Stimulated activated CD4-positive, alpha-beta T cell treated with anti-CD3 and anti-CD28 coated beads, Interleukin-15, amount 100 ng/mL, for 1 hour (primary cell): ENCODE measurements at regions not wholly inside any gene's neighbourhood (a gene's known extent, or its start where the extent isn't known, plus 50 kb on each side); places are given as distances from the start of the nearest gene placed in this dataset.
"Not testable (repeated sequence)": the region's sequence is repeated elsewhere in the genome, so short reads cannot be mapped to it uniquely, and the experiment has no call there.

Experiments
- DNase-seq, 2 donors: peaks; one replicate each; pipeline ENCODE4 v3.0.0-alpha.2; 2020; ENCODE audit warnings: low read depth in 1 of 2, low spot score in 1 of 2

GRCh38 chr10:36499693-36500092 is 625.7 kb upstream of the ANKRD30A start:
- DNase-seq: no peak

GRCh38 chr10:36496758-36497157 is 628.6 kb upstream of the ANKRD30A start:
- no peak for DNase-seq

- no peak for DNase-seq
These were observed 631.0 kb upstream of the ANKRD30A start for GRCh38 chr10:36494371-36494770.

GRCh38 chr10:36493516-36493880 is 631.9 kb upstream of the ANKRD30A start:
- no peak for DNase-seq

- DNase-seq: no peak
These were observed 632.5 kb upstream of the ANKRD30A start for GRCh38 chr10:36492590-36493515.

GRCh38 chr10:36491926-36492325 is 633.5 kb upstream of the ANKRD30A start:
- DNase-seq: no peak

GRCh38 chr10:36489611-36490228 is 635.7 kb upstream of the ANKRD30A start:
- no peak for DNase-seq

- no peak for DNase-seq
These were observed 636.2 kb upstream of the ANKRD30A start for GRCh38 chr10:36489181-36489580.

GRCh38 chr10:36488579-36488978 is 636.8 kb upstream of the ANKRD30A start:
- no peak for DNase-seq

- no peak for DNase-seq
These were observed 646.3 kb upstream of the ANKRD30A start for GRCh38 chr10:36479073-36479472.

GRCh38 chr10:36476399-36476798 is 649.0 kb upstream of the ANKRD30A start:
- no peak for DNase-seq

GRCh38 chr10:36475746-36476145 is 649.7 kb upstream of the ANKRD30A start:
- DNase-seq: no peak

- no peak for DNase-seq
These were observed 650.9 kb upstream of the ANKRD30A start for GRCh38 chr10:36474456-36474855.

GRCh38 chr10:36473122-36473521 is 652.3 kb upstream of the ANKRD30A start:
- DNase-seq: no peak

GRCh38 chr10:36469585-36469984 is 655.8 kb upstream of the ANKRD30A start:
- no peak for DNase-seq

- DNase-seq: no peak
These were observed 656.8 kb upstream of the ANKRD30A start for GRCh38 chr10:36468620-36469019.

GRCh38 chr10:36465604-36466379 is 659.6 kb upstream of the ANKRD30A start:
- no peak for DNase-seq

- DNase-seq: no peak
These were observed 661.1 kb upstream of the ANKRD30A start for GRCh38 chr10:36464291-36464690.

- DNase-seq: no peak
These were observed 662.0 kb upstream of the ANKRD30A start for GRCh38 chr10:36463390-36463789.

GRCh38 chr10:36462194-36462593 is 663.2 kb upstream of the ANKRD30A start:
- DNase-seq: no peak

- not testable (repeated sequence) for DNase-seq
These were observed 667.0 kb upstream of the ANKRD30A start for GRCh38 chr10:36458437-36458836.

GRCh38 chr10:36457751-36458150 is 667.6 kb upstream of the ANKRD30A start:
- no peak for DNase-seq
